ENCODE measurements at regions not wholly inside any gene's neighbourhood (a gene's known extent, or its start where the extent isn't known, plus 50 kb on each side); places are given as distances from the start of the nearest gene placed in this dataset.

DNA sequence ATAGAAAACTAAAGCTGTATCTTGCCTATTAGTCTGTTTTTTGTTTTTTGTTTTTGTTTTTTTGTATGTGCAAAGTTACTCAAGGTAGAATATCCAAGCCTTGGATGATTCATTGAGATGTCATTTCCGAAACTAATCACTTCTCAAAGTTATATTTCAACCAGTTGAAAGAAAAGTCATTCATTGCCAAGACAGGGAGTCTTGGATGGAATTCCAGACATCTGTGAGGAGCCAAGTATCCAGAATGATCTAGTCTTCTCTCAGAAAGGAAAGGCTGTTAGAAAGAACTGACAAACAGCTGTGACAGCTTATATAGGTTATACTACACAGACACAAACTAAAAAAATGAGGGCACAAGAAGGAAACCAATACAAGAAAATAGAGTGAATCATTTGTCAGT, 141.1 kb upstream of the NDST3 start:
- Histone ChIP-seq H3K4me1 (no peaks in the 10 kb centered on the region), H3K4me3 (no peak overlapping the region), H3K27me3 (no peaks in the 10 kb centered on the region), H3K27ac (no peak overlapping the region), H3K36me3 (no peaks in the 10 kb centered on the region), H3K9me3 (no peaks in the 10 kb centered on the region)
- DNase-seq (no peak), ATAC-seq (no peak)
- TF ChIP-seq, protein P1, sequence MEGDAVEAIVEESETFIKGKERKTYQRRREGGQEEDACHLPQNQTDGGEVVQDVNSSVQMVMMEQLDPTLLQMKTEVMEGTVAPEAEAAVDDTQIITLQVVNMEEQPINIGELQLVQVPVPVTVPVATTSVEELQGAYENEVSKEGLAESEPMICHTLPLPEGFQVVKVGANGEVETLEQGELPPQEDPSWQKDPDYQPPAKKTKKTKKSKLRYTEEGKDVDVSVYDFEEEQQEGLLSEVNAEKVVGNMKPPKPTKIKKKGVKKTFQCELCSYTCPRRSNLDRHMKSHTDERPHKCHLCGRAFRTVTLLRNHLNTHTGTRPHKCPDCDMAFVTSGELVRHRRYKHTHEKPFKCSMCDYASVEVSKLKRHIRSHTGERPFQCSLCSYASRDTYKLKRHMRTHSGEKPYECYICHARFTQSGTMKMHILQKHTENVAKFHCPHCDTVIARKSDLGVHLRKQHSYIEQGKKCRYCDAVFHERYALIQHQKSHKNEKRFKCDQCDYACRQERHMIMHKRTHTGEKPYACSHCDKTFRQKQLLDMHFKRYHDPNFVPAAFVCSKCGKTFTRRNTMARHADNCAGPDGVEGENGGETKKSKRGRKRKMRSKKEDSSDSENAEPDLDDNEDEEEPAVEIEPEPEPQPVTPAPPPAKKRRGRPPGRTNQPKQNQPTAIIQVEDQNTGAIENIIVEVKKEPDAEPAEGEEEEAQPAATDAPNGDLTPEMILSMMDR (IDR thresholded peaks at IDR 0.05): no peak
- intact Hi-C loops (cut with DNase I): loop anchor here in 1 of 2 donors (10.0 kb wide), 1 partner anchor 988 kb away; no protein-coding TSS in a partner anchor

DNA sequence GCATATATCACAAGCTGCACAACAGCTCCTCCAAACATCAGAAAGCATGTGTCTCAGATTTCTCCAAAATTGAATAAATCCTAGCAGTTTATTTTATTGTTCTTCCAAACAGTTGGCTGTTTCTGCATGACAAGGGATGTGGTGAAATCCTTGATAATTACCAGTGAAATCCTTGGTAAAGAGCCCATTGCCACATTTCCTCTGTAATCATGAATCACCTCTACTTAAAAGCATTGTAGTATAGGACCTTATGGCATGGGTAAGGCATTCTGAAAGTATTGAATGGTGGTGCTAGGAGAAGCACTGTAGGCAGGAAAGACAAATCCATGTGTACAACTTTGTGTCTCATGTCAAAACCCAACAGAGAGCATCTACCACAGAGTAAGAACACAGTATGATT, 135.8 kb upstream of the NDST3 start:
- no peak overlapping the region for H3K4me3 ChIP-seq
- H3K27ac ChIP-seq: no peak overlapping the region
- TF ChIP-seq, protein P1 (IDR thresholded peaks at IDR 0.05): no peak
- H3K36me3 ChIP-seq: no peaks in the 10 kb centered on the region
- ATAC-seq: no peak
- H3K27me3 ChIP-seq: no peaks in the 10 kb centered on the region
- no peaks in the 10 kb centered on the region for H3K4me1 ChIP-seq
- intact Hi-C loops (cut with DNase I): loop anchor here in 1 of 2 donors (10.0 kb wide), 1 partner anchor 994 kb away; no protein-coding TSS in a partner anchor
- H3K9me3 ChIP-seq: no peaks in the 10 kb centered on the region
- no peak for DNase-seq

DNA sequence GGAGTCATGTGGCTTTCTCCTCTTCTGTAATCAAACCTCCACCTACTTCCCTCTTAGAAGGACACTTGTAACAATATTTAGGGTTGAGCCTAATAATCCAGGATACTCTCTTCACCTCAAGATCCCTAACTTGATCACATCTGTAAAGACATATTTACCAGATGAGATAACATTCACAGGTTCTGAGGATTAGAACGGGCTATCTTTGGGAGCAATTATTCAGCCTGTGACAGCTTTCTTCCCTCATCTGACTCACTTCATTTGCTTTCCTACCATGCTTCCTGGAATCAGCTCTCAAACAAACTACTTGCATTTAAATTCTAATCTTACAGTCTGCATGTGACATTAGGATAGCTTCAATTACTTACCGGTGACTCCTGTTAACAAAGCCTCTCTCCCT, 133.5 kb upstream of the NDST3 start:
- Histone ChIP-seq H3K9me3 (no peaks in the 10 kb centered on the region), H3K4me1 (no peaks in the 10 kb centered on the region), H3K36me3 (no peaks in the 10 kb centered on the region), H3K4me3 (no peak overlapping the region), H3K27me3 (no peaks in the 10 kb centered on the region), H3K27ac (no peak overlapping the region)
- TF ChIP-seq, protein P1 (IDR thresholded peaks at IDR 0.05): no peak
- DNase-seq (no peak), ATAC-seq (no peak)
- intact Hi-C loops (cut with DNase I): no loop called here

DNA sequence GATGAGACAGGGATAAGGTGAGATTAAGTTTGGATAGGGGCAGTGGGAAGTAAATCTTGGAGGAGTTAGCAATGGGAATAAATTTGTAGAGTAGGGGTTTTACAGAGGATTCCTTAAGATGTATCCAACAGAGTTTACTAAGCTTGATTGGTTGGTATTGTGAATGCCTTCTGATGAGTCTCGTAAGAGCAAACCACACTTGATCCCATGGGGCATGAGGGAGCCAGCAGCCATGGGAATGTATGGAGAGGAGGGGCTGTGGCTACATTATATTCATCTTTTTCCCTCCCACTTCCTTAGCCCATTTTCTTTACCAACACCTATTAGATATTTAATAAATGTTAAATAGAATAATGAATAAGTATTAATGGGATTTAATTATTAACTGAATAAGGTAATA, 126.6 kb upstream of the NDST3 start:
- no peaks in the 10 kb centered on the region for H3K9me3 ChIP-seq
- H3K4me1 ChIP-seq: no peaks in the 10 kb centered on the region
- intact Hi-C loops (cut with DNase I): no loop called here
- ATAC-seq (no peak), DNase-seq (no peak)
- H3K36me3 ChIP-seq: no peaks in the 10 kb centered on the region
- H3K27ac ChIP-seq: no peak overlapping the region
- TF ChIP-seq, protein P1 (IDR thresholded peaks at IDR 0.05): no peak
- H3K27me3 ChIP-seq: no peaks in the 10 kb centered on the region
- H3K4me3 ChIP-seq: no peak overlapping the region

DNA sequence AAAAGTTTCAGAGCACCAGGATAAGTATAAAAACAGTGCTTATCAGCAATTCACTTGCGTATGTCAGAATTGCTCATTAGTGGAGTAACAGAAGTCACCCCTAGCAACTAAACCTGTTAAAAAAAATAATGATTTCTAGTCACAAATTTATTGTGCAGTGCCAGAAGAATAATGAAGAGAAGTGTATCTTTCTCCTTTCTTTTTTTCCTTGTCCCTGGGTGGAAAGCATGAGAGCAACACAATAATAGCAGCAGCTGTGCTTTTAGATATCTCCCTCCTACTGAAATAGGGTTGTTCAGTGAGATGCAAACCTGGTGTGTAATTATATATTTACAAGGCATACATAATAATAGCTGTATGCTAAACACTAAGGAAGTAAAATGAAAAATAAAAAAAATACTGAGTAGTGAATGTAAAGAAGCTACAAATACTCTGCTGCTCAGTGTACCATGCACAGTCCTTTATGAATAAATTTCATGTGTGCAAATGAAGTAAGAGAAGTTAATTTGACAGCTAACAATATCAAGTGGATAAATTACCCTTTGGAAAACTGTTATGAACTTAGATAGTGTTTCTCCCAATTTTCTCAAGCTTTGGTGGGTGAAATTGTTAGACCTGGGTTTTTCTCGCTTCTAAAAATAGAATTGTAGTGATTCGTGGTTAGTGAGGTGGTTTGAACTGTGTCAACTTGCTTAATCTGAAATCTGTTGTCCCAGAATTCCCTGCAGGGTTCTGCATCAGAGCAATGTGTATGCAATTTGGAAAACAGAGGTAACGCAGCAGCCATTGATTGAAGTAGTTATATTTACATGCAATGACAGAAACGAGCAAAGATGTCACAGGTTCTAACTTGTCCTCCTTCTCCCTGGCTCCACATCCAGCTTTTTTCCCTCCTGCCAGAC, 125.7 kb upstream of the NDST3 start:
- DNase-seq: no peak
- no peak for ATAC-seq
- H3K4me3 ChIP-seq: no peak overlapping the region
- H3K27ac ChIP-seq: no peak overlapping the region
- intact Hi-C loops (cut with DNase I): no loop called here
- no peaks in the 10 kb centered on the region for H3K27me3 ChIP-seq
- H3K9me3 ChIP-seq: no peaks in the 10 kb centered on the region
- no peaks in the 10 kb centered on the region for H3K36me3 ChIP-seq
- H3K4me1 ChIP-seq: no peaks in the 10 kb centered on the region
- TF ChIP-seq, protein P1 (IDR thresholded peaks at IDR 0.05): no peak

Measured in left lung (tissue), 4 donors.